ENCODE measurements at regions not wholly inside any gene's neighbourhood (a gene's known extent, or its start where the extent isn't known, plus 50 kb on each side); places are given as distances from the start of the nearest gene placed in this dataset.

- Mint-ChIP-seq H3K27me3 (peaks cover 7 to 26% of the 10 kb centered on the region in 2 donors), H3K4me3 (no peak overlapping the region), H3K9me3 (no peaks in the 10 kb centered on the region), H3K36me3 (no peaks in the 10 kb centered on the region), H3K27ac (no peak overlapping the region), H3K4me1 (peaks cover 0 to 3% (median 3%) of the 10 kb centered on the region in 3 donors)
- Histone ChIP-seq H3K4me3 (ENCODE audit: control insufficient read depth in 1 of 2, extremely low read depth in 1 of 2, low read length in 1 of 2) (no peak overlapping the region), H3K4me1 (ENCODE audit: control insufficient read depth in 1 of 2, extremely low read depth in 1 of 2, insufficient read depth in 2 of 2, low read length in 2 of 2) (peaks cover 0 to 8% of the 10 kb centered on the region in 2 experiments), H3K9me3 (no peaks in the 10 kb centered on the region), H3K27ac (ENCODE audit: low read length) (no peak overlapping the region), H3K27me3 (replicated peaks in 1 of 2; ENCODE audit: control insufficient read depth in 2 of 2, extremely low read depth in 1 of 2, insufficient read depth in 2 of 2, low read length in 1 of 2) (peaks cover 0 to 39% of the 10 kb centered on the region in 2 experiments), H3K36me3 (ENCODE audit: control insufficient read depth in 2 of 2, extremely low read depth in 1 of 2, insufficient read depth in 1 of 2, low read length in 1 of 2) (no peaks in the 10 kb centered on the region)
- 76% methylated on average over 24 of the region's 25 CpGs for WGBS (ENCODE audit: insufficient coverage)
- ChIA-PET CTCF (no interaction called here), POLR2A (no interaction called here)
- ATAC-seq (replicated peaks in 1 of 4) (no peak), DNase-seq (no peak)
These were observed 52.8 kb upstream of the ACTRT2 start for GRCh38 chr1:2968471-2968881.

GRCh38 chr1:2969011-2969844, 52.0 kb upstream of the ACTRT2 start:
- Mint-ChIP-seq H3K4me3 (no peak overlapping the region), H3K9me3 (no peaks in the 10 kb centered on the region)
- 14% methylated on average over 8 of the region's 16 CpGs for WGBS (ENCODE audit: insufficient coverage)

GRCh38 chr1:2969845-2970291, 51.4 kb upstream of the ACTRT2 start:
- no peaks in the 10 kb centered on the region for H3K36me3 Mint-ChIP-seq
- peaks cover 7 to 27% of the 10 kb centered on the region in 2 donors for H3K27me3 Mint-ChIP-seq
- Histone ChIP-seq H3K27me3 (replicated peaks in 1 of 2; ENCODE audit: control insufficient read depth in 2 of 2, extremely low read depth in 1 of 2, insufficient read depth in 2 of 2, low read length in 1 of 2) (peaks cover 0 to 48% of the 10 kb centered on the region in 2 experiments), H3K4me1 (ENCODE audit: control insufficient read depth in 1 of 2, extremely low read depth in 1 of 2, insufficient read depth in 2 of 2, low read length in 2 of 2) (peaks cover 0 to 15% of the 10 kb centered on the region in 2 experiments), H3K4me3 (ENCODE audit: control insufficient read depth in 1 of 2, extremely low read depth in 1 of 2, low read length in 1 of 2) (no peak overlapping the region), H3K27ac (ENCODE audit: low read length) (no peak overlapping the region), H3K36me3 (ENCODE audit: control insufficient read depth in 2 of 2, extremely low read depth in 1 of 2, insufficient read depth in 1 of 2, low read length in 1 of 2) (no peaks in the 10 kb centered on the region), H3K9me3 (no peaks in the 10 kb centered on the region)
- ChIA-PET CTCF (no interaction called here), POLR2A (no interaction called here)
- no peak overlapping the region for H3K27ac Mint-ChIP-seq
- H3K9me3 Mint-ChIP-seq: no peaks in the 10 kb centered on the region
- no peak for ATAC-seq (replicated peaks in 1 of 4)
- peak in 1 of 35 experiments; percentile 12 for DNase-seq
- H3K4me1 Mint-ChIP-seq: peaks cover 0 to 6% (median 4%) of the 10 kb centered on the region in 3 donors
- WGBS (ENCODE audit: insufficient coverage): 42% methylated on average over 20 of the region's 23 CpGs
- no peak overlapping the region for H3K4me3 Mint-ChIP-seq

More at GRCh38 chr1:2969011-2969844, 52.0 kb upstream of the ACTRT2 start:
- ChIA-PET POLR2A (no interaction called here), CTCF (no interaction called here)
- ATAC-seq (replicated peaks in 1 of 4): no peak
- no peaks in the 10 kb centered on the region for H3K36me3 ChIP-seq (ENCODE audit: control insufficient read depth in 2 of 2, extremely low read depth in 1 of 2, insufficient read depth in 1 of 2, low read length in 1 of 2)
- no peak for DNase-seq
- H3K36me3 Mint-ChIP-seq: no peaks in the 10 kb centered on the region
- H3K27ac ChIP-seq (ENCODE audit: low read length): no peak overlapping the region
- no peaks in the 10 kb centered on the region for H3K9me3 ChIP-seq
- H3K4me3 ChIP-seq (ENCODE audit: control insufficient read depth in 1 of 2, extremely low read depth in 1 of 2, low read length in 1 of 2): no peak overlapping the region
- H3K4me1 Mint-ChIP-seq: peaks cover 0 to 6% (median 4%) of the 10 kb centered on the region in 3 donors
- H3K27me3 Mint-ChIP-seq: peaks cover 7 to 27% of the 10 kb centered on the region in 2 donors
- no peak overlapping the region for H3K27ac Mint-ChIP-seq
- peaks cover 0 to 15% of the 10 kb centered on the region in 2 experiments for H3K4me1 ChIP-seq (ENCODE audit: control insufficient read depth in 1 of 2, extremely low read depth in 1 of 2, insufficient read depth in 2 of 2, low read length in 2 of 2)
- H3K27me3 ChIP-seq (replicated peaks in 1 of 2; ENCODE audit: control insufficient read depth in 2 of 2, extremely low read depth in 1 of 2, insufficient read depth in 2 of 2, low read length in 1 of 2): peaks cover 0 to 47% of the 10 kb centered on the region in 2 experiments

- Mint-ChIP-seq H3K27me3 (peaks cover 7 to 27% of the 10 kb centered on the region in 2 donors), H3K4me3 (no peak overlapping the region), H3K9me3 (no peaks in the 10 kb centered on the region), H3K36me3 (no peaks in the 10 kb centered on the region), H3K4me1 (peaks cover 0 to 6% (median 4%) of the 10 kb centered on the region in 3 donors), H3K27ac (no peak overlapping the region)
- H3K4me3 ChIP-seq (ENCODE audit: control insufficient read depth in 1 of 2, extremely low read depth in 1 of 2, low read length in 1 of 2): no peak overlapping the region
- no peaks in the 10 kb centered on the region for H3K9me3 ChIP-seq
- CTCF ChIA-PET: no interaction called here
- WGBS (ENCODE audit: insufficient coverage): 83% methylated on average over 22 of the region's 23 CpGs
- no peak overlapping the region for H3K27ac ChIP-seq (ENCODE audit: low read length)
- POLR2A ChIA-PET: no interaction called here
- no peak for ATAC-seq (replicated peaks in 1 of 4)
- H3K27me3 ChIP-seq (replicated peaks in 1 of 2; ENCODE audit: control insufficient read depth in 2 of 2, extremely low read depth in 1 of 2, insufficient read depth in 2 of 2, low read length in 1 of 2): peaks cover 0 to 48% of the 10 kb centered on the region in 2 experiments
- no peak for DNase-seq
- peaks cover 0 to 15% of the 10 kb centered on the region in 2 experiments for H3K4me1 ChIP-seq (ENCODE audit: control insufficient read depth in 1 of 2, extremely low read depth in 1 of 2, insufficient read depth in 2 of 2, low read length in 2 of 2)
- no peaks in the 10 kb centered on the region for H3K36me3 ChIP-seq (ENCODE audit: control insufficient read depth in 2 of 2, extremely low read depth in 1 of 2, insufficient read depth in 1 of 2, low read length in 1 of 2)
These were observed 50.8 kb upstream of the ACTRT2 start for GRCh38 chr1:2970311-2971071.

GRCh38 chr1:2971101-2971501, 50.2 kb upstream of the ACTRT2 start:
- ATAC-seq (replicated peaks in 1 of 4): no peak
- H3K4me3 Mint-ChIP-seq: no peak overlapping the region
- no peak for DNase-seq
- H3K4me1 Mint-ChIP-seq: peaks cover 0 to 6% (median 4%) of the 10 kb centered on the region in 3 donors
- WGBS (ENCODE audit: insufficient coverage): 67% methylated on average over 7 of the region's 9 CpGs
- H3K27me3 Mint-ChIP-seq: peaks cover 7 to 27% of the 10 kb centered on the region in 2 donors
- Histone ChIP-seq H3K4me1 (ENCODE audit: control insufficient read depth in 1 of 2, extremely low read depth in 1 of 2, insufficient read depth in 2 of 2, low read length in 2 of 2) (peaks cover 0 to 15% of the 10 kb centered on the region in 2 experiments), H3K27me3 (replicated peaks in 1 of 2; ENCODE audit: control insufficient read depth in 2 of 2, extremely low read depth in 1 of 2, insufficient read depth in 2 of 2, low read length in 1 of 2) (peaks cover 0 to 48% of the 10 kb centered on the region in 2 experiments), H3K36me3 (ENCODE audit: control insufficient read depth in 2 of 2, extremely low read depth in 1 of 2, insufficient read depth in 1 of 2, low read length in 1 of 2) (no peaks in the 10 kb centered on the region), H3K4me3 (ENCODE audit: control insufficient read depth in 1 of 2, extremely low read depth in 1 of 2, low read length in 1 of 2) (no peak overlapping the region), H3K27ac (ENCODE audit: low read length) (no peak overlapping the region), H3K9me3 (no peaks in the 10 kb centered on the region)
- H3K27ac Mint-ChIP-seq: no peak overlapping the region
- POLR2A ChIA-PET: no interaction called here
- no peaks in the 10 kb centered on the region for H3K36me3 Mint-ChIP-seq
- CTCF ChIA-PET: no interaction called here
- H3K9me3 Mint-ChIP-seq: no peaks in the 10 kb centered on the region
